HFFc6 (cell line): ENCODE measurements at regions not wholly inside any gene's neighbourhood (a gene's known extent, or its start where the extent isn't known, plus 50 kb on each side); places are given as distances from the start of the nearest gene placed in this dataset.
"Not testable (repeated sequence)": the region's sequence is repeated elsewhere in the genome, so short reads cannot be mapped to it uniquely, and the experiment has no call there.

Source experiments
- DNase-seq: peaks from one replicate; pipeline ENCODE4 v3.0.0-alpha.2; 2018
- H3K27ac Mint-ChIP-seq: 2 replicates; pipeline ENCODE4 v1.8.0; 2020; ENCODE audit warnings: mild to moderate bottlenecking, mixed read lengths
- H3K27me3 Mint-ChIP-seq: 2 replicates; pipeline ENCODE4 v1.8.0; 2021; ENCODE audit warnings: mild to moderate bottlenecking, moderate library complexity, mixed read lengths; ENCODE audit not compliant: insufficient read depth
- H3K36me3 Mint-ChIP-seq: 2 replicates; pipeline ENCODE4 v1.8.0; 2021; ENCODE audit warnings: low read depth, mixed read lengths
- H3K4me1 Mint-ChIP-seq: 2 replicates; pipeline ENCODE4 v1.8.0; 2020; ENCODE audit warnings: low read depth, mixed read lengths
- H3K4me3 Mint-ChIP-seq: 2 replicates; pipeline ENCODE4 v1.8.0; 2020; ENCODE audit warnings: mild to moderate bottlenecking, moderate library complexity, mixed read lengths
- H3K9me3 Mint-ChIP-seq: 2 replicates; pipeline ENCODE4 v1.8.0; 2020; ENCODE audit warnings: mild to moderate bottlenecking, mixed read lengths
- CTCF ChIP-seq: fragments of 200-600 bp; sonication (generic); IDR thresholded peaks from 2 replicates; pipeline ENCODE4 v1.5.0; 2021; ENCODE audit warnings: antibody characterized with exemption, mild to moderate bottlenecking

- H3K4me3 Mint-ChIP-seq = no peak overlapping the region
These were observed 277.1 kb downstream of the KCNJ2 start for GRCh38 chr17:70446446-70446845.

GRCh38 chr17:70447588-70447987, 278.3 kb downstream of the KCNJ2 start:
- DNase-seq = no peak
- Mint-ChIP-seq H3K4me3 (no peak overlapping the region), H3K27me3 (no peaks in the 10 kb centered on the region), H3K9me3 (peaks cover 39% of the 10 kb centered on the region), H3K4me1 (no peaks in the 10 kb centered on the region), H3K27ac (no peak overlapping the region), H3K36me3 (no peaks in the 10 kb centered on the region)
- no peak for TF ChIP-seq CTCF

More at GRCh38 chr17:70446446-70446845, 277.1 kb downstream of the KCNJ2 start:
- TF ChIP-seq CTCF = no peak
- Mint-ChIP-seq H3K27me3 (no peaks in the 10 kb centered on the region), H3K36me3 (no peaks in the 10 kb centered on the region), H3K27ac (no peak overlapping the region), H3K4me1 (no peaks in the 10 kb centered on the region), H3K9me3 (peaks cover 35% of the 10 kb centered on the region)
- no peak for DNase-seq

GRCh38 chr17:70453075-70453474, 283.7 kb downstream of the KCNJ2 start:
- not testable (repeated sequence) for H3K27me3 Mint-ChIP-seq, H3K4me3 Mint-ChIP-seq, H3K27ac Mint-ChIP-seq, H3K4me1 Mint-ChIP-seq, DNase-seq, H3K36me3 Mint-ChIP-seq
- H3K9me3 Mint-ChIP-seq = peaks cover 40% of the 10 kb centered on the region

GRCh38 chr17:70454377-70454776, 285.0 kb downstream of the KCNJ2 start:
- no peak for DNase-seq
- TF ChIP-seq CTCF = no peak
- Mint-ChIP-seq H3K4me1 (no peaks in the 10 kb centered on the region), H3K9me3 (peaks cover 47% of the 10 kb centered on the region), H3K27ac (no peak overlapping the region), H3K4me3 (no peak overlapping the region), H3K36me3 (no peaks in the 10 kb centered on the region), H3K27me3 (peaks cover 1% of the 10 kb centered on the region; the same call in 1 of the 2 replicates)

GRCh38 chr17:70454908-70455307, 285.6 kb downstream of the KCNJ2 start:
- Mint-ChIP-seq H3K27me3 (peaks cover 1% of the 10 kb centered on the region; the same call in 1 of the 2 replicates), H3K36me3 (no peaks in the 10 kb centered on the region), H3K4me1 (no peaks in the 10 kb centered on the region), H3K4me3 (no peak overlapping the region), H3K27ac (no peak overlapping the region), H3K9me3 (peaks cover 47% of the 10 kb centered on the region)
- no peak for DNase-seq
- TF ChIP-seq CTCF = no peak

GRCh38 chr17:70464995-70465394, 295.7 kb downstream of the KCNJ2 start:
- H3K9me3 Mint-ChIP-seq = no peaks in the 10 kb centered on the region

More at GRCh38 chr17:70464995-70465394, 295.7 kb downstream of the KCNJ2 start:
- Mint-ChIP-seq H3K36me3 (no peaks in the 10 kb centered on the region), H3K27me3 (no peaks in the 10 kb centered on the region), H3K4me1 (no peaks in the 10 kb centered on the region), H3K4me3 (no peak overlapping the region), H3K27ac (no peak overlapping the region)
- DNase-seq = no peak
- TF ChIP-seq CTCF = no peak
